Heart right ventricle (tissue), 16 donors: ENCODE measurements at regions not wholly inside any gene's neighbourhood (a gene's known extent, or its start where the extent isn't known, plus 50 kb on each side); places are given as distances from the start of the nearest gene placed in this dataset.

Experiments
- ATAC-seq, 8 donors: fragments of 200-7000 bp; cut with Tn5 transposase; one replicate each; pipeline ENCODE4 v1.9.1; 2020; ENCODE audit warnings: mild to moderate bottlenecking in 8 of 8, moderate library complexity in 8 of 8, moderate number of reproducible peaks in 1 of 8
- DNase-seq, 2 donors: peaks; one replicate each; pipeline ENCODE4 v3.0.0-alpha.2; 2020
- H3K27ac ChIP-seq, 10 donors: fragments of 200-600 bp; sonication (generic) in 2 of 10; one replicate each; pipeline versions ENCODE4 v1.5.0 to v1.8.0; 2020 to 2022; ENCODE audit warnings: mild to moderate bottlenecking in 3 of 10
- H3K27me3 ChIP-seq, 7 donors: fragments of 200-600 bp; one replicate each; pipeline ENCODE4 v1.8.0; 2021 to 2022; ENCODE audit warnings: mild to moderate bottlenecking in 2 of 7
- H3K36me3 ChIP-seq, 9 donors: fragments of 200-600 bp; sonication (generic) in 1 of 9; one replicate each; pipeline versions ENCODE4 v1.5.0 to v1.8.0; 2020 to 2022; ENCODE audit warnings: mild to moderate bottlenecking in 2 of 9
- H3K4me1 ChIP-seq, 9 donors: fragments of 200-600 bp; sonication (generic) in 1 of 9; one replicate each; pipeline versions ENCODE4 v1.5.0 to v1.8.0; 2020 to 2022; ENCODE audit warnings: mild to moderate bottlenecking in 4 of 9
- H3K4me3 ChIP-seq, 10 donors: fragments of 200-600 bp; sonication (generic) in 2 of 10; one replicate each; pipeline versions ENCODE4 v1.5.0 to v1.8.0; 2020 to 2022; ENCODE audit warnings: mild to moderate bottlenecking in 7 of 10, moderate library complexity in 2 of 10
- H3K9me3 ChIP-seq, 11 donors: fragments of 200-600 bp in 10 of 11; sonication (generic) in 2 of 11; one replicate each; pipeline versions ENCODE4 v1.5.0 to v1.8.0; 2013 to 2022; ENCODE audit warnings: mild to moderate bottlenecking in 2 of 11, control low read depth in 1 of 11, moderate library complexity in 1 of 11
- WGBS, 2 donors: extraction: QIAGEN DNeasy Blood & Tissue Kit; methylation state at CpG; one replicate each; pipeline ENCODE4 v1.1.7; 2013; ENCODE audit warnings: inconsistent platforms in 1 of 2; 5-methylcytosine and 5-hydroxymethylcytosine counted together
- intact Hi-C, 10 donors: fragments of 100-400 bp; cut with DNase I; formaldehyde crosslinking; loops; one replicate each; pipeline versions ENCODE4 v1.11.1 to v1.14.2; 2022
- TF ChIP-seq, protein P1 (sequence below), 9 donors: fragments of 200-600 bp; sonication (generic) in 2 of 9; IDR thresholded peaks; one replicate each; pipeline versions ENCODE4 v1.5.0 to v1.8.0; 2021 to 2022; ENCODE audit warnings: antibody characterized with exemption in 9 of 9, mild to moderate bottlenecking in 5 of 9, moderate library complexity in 1 of 9
- donor health status: Arrhythmogenic right ventricular cardiomyopathy.
- donor health status: ischemic (EF 13 %, LVEDD 7.1; RV severe dilation, severe dysfunction).
- donor health status: healthy with polysubstance abuse.
- donor health status: DM: no; HTN: yes; CAD: no.
- donor health status: DM: no; HTN: no; CAD: no.
- donor health status: ischemic (EF 25% LVEDD 6.9; RV normal size, moderate dysfunction).
- donor health status: ischemic (EF 25% LVEDD 5.7; RV mildly dilated, moderate dysfunction).
- donor health status: healthy.
- donor health status: DM: yes; HTN: yes; CAD: no.
- donor health status: Ischemic cardiomyopathy.
- donor health status: ischemic (EF 35%, LVEDD 5.7; RV mildly dilated, moderate dysfunction).
- donor health status: nonischemic (EF 11% LVEDD 7.7; RV severe dilation, severe dysfunction).
- donor health status: DM: yes; HTN: yes; CAD: no.
- donor health status: PGD.
- donor health status: ischemic (EF 29% LVEDD 5.4; RV normal size, mild dysfunction).
- donor health status: nonischemic (EF 23%, LVEDD 6.1; RV moderate dilation, normal function).

DNA sequence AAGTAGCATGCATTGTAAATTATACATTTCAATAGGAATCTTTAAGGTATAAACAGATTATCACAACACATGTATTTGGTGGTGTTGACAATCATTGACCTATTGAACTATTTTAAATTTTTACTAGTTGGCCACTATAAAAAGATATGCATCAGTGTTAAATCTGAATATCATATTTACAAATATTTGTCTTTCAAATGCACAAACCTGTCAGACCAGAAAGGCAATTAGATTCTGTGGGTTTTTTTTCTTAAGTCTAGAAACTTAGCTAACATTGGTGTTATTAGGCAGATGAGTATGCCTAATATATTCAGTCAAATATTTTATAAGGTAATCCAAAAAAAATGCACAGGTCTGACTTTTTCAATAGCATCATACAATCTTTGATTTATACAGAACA is 241.4 kb upstream of the DGKB start:
- DNase-seq (no peak), ATAC-seq (no peak)
- intact Hi-C loops: no loop called here
- Histone ChIP-seq H3K4me1 (no peaks in the 10 kb centered on the region), H3K9me3 (peaks cover 0 to 12% (median 0%) of the 10 kb centered on the region in 11 donors), H3K27ac (no peak overlapping the region), H3K4me3 (no peak overlapping the region), H3K27me3 (no peaks in the 10 kb centered on the region), H3K36me3 (no peaks in the 10 kb centered on the region)
- TF ChIP-seq, protein P1, sequence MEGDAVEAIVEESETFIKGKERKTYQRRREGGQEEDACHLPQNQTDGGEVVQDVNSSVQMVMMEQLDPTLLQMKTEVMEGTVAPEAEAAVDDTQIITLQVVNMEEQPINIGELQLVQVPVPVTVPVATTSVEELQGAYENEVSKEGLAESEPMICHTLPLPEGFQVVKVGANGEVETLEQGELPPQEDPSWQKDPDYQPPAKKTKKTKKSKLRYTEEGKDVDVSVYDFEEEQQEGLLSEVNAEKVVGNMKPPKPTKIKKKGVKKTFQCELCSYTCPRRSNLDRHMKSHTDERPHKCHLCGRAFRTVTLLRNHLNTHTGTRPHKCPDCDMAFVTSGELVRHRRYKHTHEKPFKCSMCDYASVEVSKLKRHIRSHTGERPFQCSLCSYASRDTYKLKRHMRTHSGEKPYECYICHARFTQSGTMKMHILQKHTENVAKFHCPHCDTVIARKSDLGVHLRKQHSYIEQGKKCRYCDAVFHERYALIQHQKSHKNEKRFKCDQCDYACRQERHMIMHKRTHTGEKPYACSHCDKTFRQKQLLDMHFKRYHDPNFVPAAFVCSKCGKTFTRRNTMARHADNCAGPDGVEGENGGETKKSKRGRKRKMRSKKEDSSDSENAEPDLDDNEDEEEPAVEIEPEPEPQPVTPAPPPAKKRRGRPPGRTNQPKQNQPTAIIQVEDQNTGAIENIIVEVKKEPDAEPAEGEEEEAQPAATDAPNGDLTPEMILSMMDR (IDR thresholded peaks at IDR 0.05): no peak

DNA sequence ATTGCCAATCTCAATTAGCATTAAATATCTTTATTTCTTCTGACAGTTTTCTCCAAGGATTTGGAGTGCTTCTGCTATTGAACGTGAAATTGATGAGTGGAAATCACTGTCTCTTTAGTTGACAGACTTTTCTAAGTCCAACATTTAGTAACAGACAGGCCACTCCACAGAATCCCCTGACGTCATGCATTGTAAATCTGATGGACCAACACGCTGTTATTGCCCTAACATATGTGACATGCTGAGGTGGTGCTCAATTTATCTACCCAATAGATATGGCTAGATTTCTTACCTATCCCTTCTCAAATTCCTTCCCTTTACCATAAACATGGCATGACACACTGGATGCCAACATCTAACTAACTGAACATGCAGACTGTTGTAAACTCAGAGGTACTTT is 240.6 kb upstream of the DGKB start:
- 89 to 90% methylated on average over 3 of the region's 3 CpGs for WGBS, 2 donors
- Histone ChIP-seq H3K27me3 (no peaks in the 10 kb centered on the region), H3K27ac (no peak overlapping the region), H3K36me3 (no peaks in the 10 kb centered on the region), H3K4me1 (no peaks in the 10 kb centered on the region), H3K4me3 (no peak overlapping the region), H3K9me3 (peaks cover 0 to 5% (median 0%) of the 10 kb centered on the region in 11 donors)
- DNase-seq: no peak
- TF ChIP-seq, protein P1 (IDR thresholded peaks at IDR 0.05): no peak
- no peak for ATAC-seq
- intact Hi-C loops: no loop called here

DNA sequence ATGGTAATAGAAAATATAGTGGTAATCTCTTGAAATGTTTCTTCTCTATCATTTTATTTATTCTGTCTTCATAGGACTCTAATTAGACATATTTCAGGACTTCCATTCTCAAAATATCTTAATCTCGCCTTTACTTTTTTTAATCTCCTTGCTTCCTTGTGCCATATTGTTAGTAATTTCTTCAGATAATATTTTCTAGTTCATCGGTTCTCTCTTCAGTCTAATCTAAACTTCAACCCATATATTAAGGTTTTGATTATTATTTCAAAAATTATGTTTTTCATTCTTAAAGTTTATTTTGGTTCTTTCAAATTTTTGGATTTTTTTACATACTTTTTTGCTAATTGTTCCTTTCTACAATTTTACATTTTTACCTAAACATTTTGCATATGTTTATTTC is 237.9 kb upstream of the DGKB start:
- DNase-seq (no peak), ATAC-seq (no peak)
- Histone ChIP-seq H3K36me3 (no peaks in the 10 kb centered on the region), H3K4me3 (no peak overlapping the region), H3K27ac (no peak overlapping the region), H3K4me1 (no peaks in the 10 kb centered on the region), H3K27me3 (no peaks in the 10 kb centered on the region), H3K9me3 (peaks cover 0 to 3% (median 0%) of the 10 kb centered on the region in 11 donors)
- intact Hi-C loops: no loop called here
- TF ChIP-seq, protein P1 (IDR thresholded peaks at IDR 0.05): no peak
- WGBS, 2 donors: 92 to 93% methylated on average over 2 of the region's 2 CpGs

DNA sequence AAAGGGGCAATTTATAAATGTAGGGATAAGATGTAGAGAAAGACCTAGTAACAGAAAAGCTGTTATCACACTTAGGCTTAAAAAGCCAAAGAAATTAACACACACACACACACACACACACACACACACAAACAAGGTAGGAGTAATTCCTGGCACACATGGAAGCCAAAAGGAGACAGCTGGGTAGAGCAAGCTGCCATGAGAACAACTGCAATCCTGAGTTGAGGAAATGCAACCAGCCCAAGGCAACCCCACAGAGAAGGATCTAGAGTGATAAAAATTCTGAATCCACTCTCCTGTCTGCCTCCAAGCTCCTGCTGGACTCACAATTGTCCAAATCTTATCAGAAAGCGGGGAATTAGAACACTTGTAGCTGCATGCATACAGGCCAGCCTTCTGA is 229.1 kb upstream of the DGKB start:
- no peaks in the 10 kb centered on the region for H3K36me3 ChIP-seq
- no peak overlapping the region for H3K27ac ChIP-seq
- no peaks in the 10 kb centered on the region for H3K4me1 ChIP-seq
- no peak overlapping the region for H3K4me3 ChIP-seq
- TF ChIP-seq, protein P1 (IDR thresholded peaks at IDR 0.05): no peak
- WGBS, 2 donors: 82 to 91% methylated on average over 1 of the region's 1 CpG
- DNase-seq (no peak), ATAC-seq (no peak)
- no peaks in the 10 kb centered on the region for H3K9me3 ChIP-seq
- no peaks in the 10 kb centered on the region for H3K27me3 ChIP-seq
- intact Hi-C loops: loop anchor here in 1 of 10 donors (10.0 kb wide), 1 partner anchor 63 kb away; no protein-coding TSS in a partner anchor
